Activated CD4-positive, alpha-beta T cell treated with anti-CD3 and anti-CD28 coated beads, Interleukin-2, amount 10 ng/mL, durations not matched to agents 24 days and 14 days (primary cell): ENCODE measurements at regions not wholly inside any gene's neighbourhood (a gene's known extent, or its start where the extent isn't known, plus 50 kb on each side); places are given as distances from the start of the nearest gene placed in this dataset.
"Not testable (repeated sequence)": the region's sequence is repeated elsewhere in the genome, so short reads cannot be mapped to it uniquely, and the experiment has no call there.

Experiments used
- DNase-seq: peaks from one replicate; pipeline ENCODE4 v3.0.0; 2022
- H3K27ac Mint-ChIP-seq: one replicate; pipeline ENCODE4 v1.8.0; 2022; ENCODE audit warnings: mild to moderate bottlenecking, mixed read lengths
- H3K27me3 Mint-ChIP-seq: one replicate; pipeline ENCODE4 v1.8.0; 2022; ENCODE audit warnings: mixed read lengths
- H3K36me3 Mint-ChIP-seq: one replicate; pipeline ENCODE4 v1.8.0; 2022; ENCODE audit warnings: low read depth, mild to moderate bottlenecking, mixed read lengths
- H3K4me1 Mint-ChIP-seq: one replicate; pipeline ENCODE4 v1.8.0; 2021; ENCODE audit warnings: mixed read lengths
- H3K4me3 Mint-ChIP-seq: one replicate; pipeline ENCODE4 v1.8.0; 2022; ENCODE audit warnings: mild to moderate bottlenecking, moderate library complexity, mixed read lengths
- H3K9me3 Mint-ChIP-seq: one replicate; pipeline ENCODE4 v1.8.0; 2021; ENCODE audit warnings: mixed read lengths
- intact Hi-C: fragments of 100-400 bp; cut with micrococcal nuclease; formaldehyde crosslinking; loops from one replicate; pipeline ENCODE4 v1.15.1; 2023

- H3K4me3 Mint-ChIP-seq = no peak overlapping the region
- no peaks in the 10 kb centered on the region for H3K36me3 Mint-ChIP-seq
- intact Hi-C loops = no loop called here
- no peak for DNase-seq
- no peaks in the 10 kb centered on the region for H3K4me1 Mint-ChIP-seq
- H3K9me3 Mint-ChIP-seq = peaks cover 8% of the 10 kb centered on the region
- no peaks in the 10 kb centered on the region for H3K27me3 Mint-ChIP-seq
- H3K27ac Mint-ChIP-seq = no peak overlapping the region
Observed at GRCh38 chr16:64089697-64090096, 1032.2 kb downstream of the CDH11 start.

- Mint-ChIP-seq H3K4me1 (no peaks in the 10 kb centered on the region), H3K27ac (no peak overlapping the region), H3K4me3 (no peak overlapping the region), H3K9me3 (peaks cover 8% of the 10 kb centered on the region), H3K36me3 (no peaks in the 10 kb centered on the region), H3K27me3 (no peaks in the 10 kb centered on the region)
- intact Hi-C loops = no loop called here
- DNase-seq = no peak
Observed at GRCh38 chr16:64088838-64089237, 1033.0 kb downstream of the CDH11 start.

- peaks cover 4% of the 10 kb centered on the region for H3K9me3 Mint-ChIP-seq
- intact Hi-C loops = no loop called here
Observed at GRCh38 chr16:64085296-64085695, 1036.6 kb downstream of the CDH11 start.

GRCh38 chr16:64084706-64085105 is 1037.2 kb downstream of the CDH11 start:
- Mint-ChIP-seq H3K9me3 (peaks cover 4% of the 10 kb centered on the region), H3K27ac (no peak overlapping the region), H3K36me3 (no peaks in the 10 kb centered on the region), H3K4me3 (no peak overlapping the region), H3K4me1 (no peaks in the 10 kb centered on the region), H3K27me3 (no peaks in the 10 kb centered on the region)
- intact Hi-C loops = no loop called here
- no peak for DNase-seq

More at GRCh38 chr16:64085296-64085695, 1036.6 kb downstream of the CDH11 start:
- no peak overlapping the region for H3K27ac Mint-ChIP-seq
- no peaks in the 10 kb centered on the region for H3K36me3 Mint-ChIP-seq
- no peaks in the 10 kb centered on the region for H3K4me1 Mint-ChIP-seq
- no peak overlapping the region for H3K4me3 Mint-ChIP-seq
- no peaks in the 10 kb centered on the region for H3K27me3 Mint-ChIP-seq
- DNase-seq = no peak

GRCh38 chr16:64083428-64084129 is 1038.3 kb downstream of the CDH11 start:
- Mint-ChIP-seq H3K4me3 (no peak overlapping the region), H3K9me3 (peaks cover 4% of the 10 kb centered on the region), H3K27me3 (no peaks in the 10 kb centered on the region), H3K4me1 (no peaks in the 10 kb centered on the region), H3K27ac (no peak overlapping the region), H3K36me3 (no peaks in the 10 kb centered on the region)
- no peak for DNase-seq
- intact Hi-C loops = no loop called here

GRCh38 chr16:64077242-64077641 is 1044.6 kb downstream of the CDH11 start:
- H3K4me3 Mint-ChIP-seq = no peak overlapping the region
- intact Hi-C loops = no loop called here

GRCh38 chr16:64074706-64075105 is 1047.2 kb downstream of the CDH11 start:
- DNase-seq = no peak
- H3K4me3 Mint-ChIP-seq = no peak overlapping the region
- H3K36me3 Mint-ChIP-seq = no peaks in the 10 kb centered on the region
- H3K27ac Mint-ChIP-seq = no peak overlapping the region
- H3K4me1 Mint-ChIP-seq = no peaks in the 10 kb centered on the region
- H3K27me3 Mint-ChIP-seq = no peaks in the 10 kb centered on the region
- H3K9me3 Mint-ChIP-seq = peaks cover 18% of the 10 kb centered on the region
- intact Hi-C loops = no loop called here

More at GRCh38 chr16:64077242-64077641, 1044.6 kb downstream of the CDH11 start:
- Mint-ChIP-seq H3K27me3 (no peaks in the 10 kb centered on the region), H3K27ac (no peak overlapping the region), H3K36me3 (no peaks in the 10 kb centered on the region), H3K9me3 (peaks cover 9% of the 10 kb centered on the region), H3K4me1 (no peaks in the 10 kb centered on the region)
- no peak for DNase-seq

GRCh38 chr16:64072131-64072730 is 1049.6 kb downstream of the CDH11 start:
- DNase-seq, H3K4me3 Mint-ChIP-seq, H3K4me1 Mint-ChIP-seq, H3K36me3 Mint-ChIP-seq, intact Hi-C loops, H3K27me3 Mint-ChIP-seq, H3K27ac Mint-ChIP-seq: not testable (repeated sequence)
- H3K9me3 Mint-ChIP-seq = peaks cover 21% of the 10 kb centered on the region

- no peak overlapping the region for H3K4me3 Mint-ChIP-seq
- no peak overlapping the region for H3K27ac Mint-ChIP-seq
- H3K4me1 Mint-ChIP-seq = no peaks in the 10 kb centered on the region
- no peaks in the 10 kb centered on the region for H3K27me3 Mint-ChIP-seq
- DNase-seq = no peak
- no peaks in the 10 kb centered on the region for H3K36me3 Mint-ChIP-seq
- peaks cover 26% of the 10 kb centered on the region for H3K9me3 Mint-ChIP-seq
- intact Hi-C loops = no loop called here
Observed at GRCh38 chr16:64065523-64065922, 1056.3 kb downstream of the CDH11 start.

- no peak for DNase-seq
- Mint-ChIP-seq H3K9me3 (peaks cover 15% of the 10 kb centered on the region), H3K36me3 (no peaks in the 10 kb centered on the region), H3K4me1 (no peaks in the 10 kb centered on the region), H3K27ac (no peak overlapping the region), H3K4me3 (no peak overlapping the region), H3K27me3 (no peaks in the 10 kb centered on the region)
- intact Hi-C loops = no loop called here
Observed at GRCh38 chr16:64061621-64062020, 1060.2 kb downstream of the CDH11 start.

- H3K4me3 Mint-ChIP-seq = no peak overlapping the region
- H3K27me3 Mint-ChIP-seq = no peaks in the 10 kb centered on the region
- H3K4me1 Mint-ChIP-seq = no peaks in the 10 kb centered on the region
- no peak for DNase-seq
- peaks cover 10% of the 10 kb centered on the region for H3K9me3 Mint-ChIP-seq
- no peaks in the 10 kb centered on the region for H3K36me3 Mint-ChIP-seq
- intact Hi-C loops = no loop called here
- no peak overlapping the region for H3K27ac Mint-ChIP-seq
Observed at GRCh38 chr16:64060631-64061030, 1061.2 kb downstream of the CDH11 start.

- intact Hi-C loops = no loop called here
Observed at GRCh38 chr16:64058685-64059084, 1063.2 kb downstream of the CDH11 start.

GRCh38 chr16:64051824-64052223 is 1070.0 kb downstream of the CDH11 start:
- no peaks in the 10 kb centered on the region for H3K36me3 Mint-ChIP-seq
- no peak overlapping the region for H3K4me3 Mint-ChIP-seq
- intact Hi-C loops = no loop called here
- H3K27ac Mint-ChIP-seq = no peak overlapping the region
- no peaks in the 10 kb centered on the region for H3K27me3 Mint-ChIP-seq
- H3K9me3 Mint-ChIP-seq = peaks cover 11% of the 10 kb centered on the region
- no peak for DNase-seq
- H3K4me1 Mint-ChIP-seq = no peaks in the 10 kb centered on the region

More at GRCh38 chr16:64058685-64059084, 1063.2 kb downstream of the CDH11 start:
- Mint-ChIP-seq H3K4me3 (no peak overlapping the region), H3K4me1 (no peaks in the 10 kb centered on the region), H3K27me3 (no peaks in the 10 kb centered on the region), H3K9me3 (no peaks in the 10 kb centered on the region), H3K27ac (no peak overlapping the region), H3K36me3 (no peaks in the 10 kb centered on the region)
- no peak for DNase-seq

GRCh38 chr16:64047878-64048277 is 1074.0 kb downstream of the CDH11 start:
- Mint-ChIP-seq H3K4me1 (no peaks in the 10 kb centered on the region), H3K27me3 (no peaks in the 10 kb centered on the region), H3K9me3 (peaks cover 10% of the 10 kb centered on the region), H3K27ac (no peak overlapping the region), H3K36me3 (no peaks in the 10 kb centered on the region), H3K4me3 (no peak overlapping the region)
- no peak for DNase-seq
- intact Hi-C loops = no loop called here

- Mint-ChIP-seq H3K4me1 (no peaks in the 10 kb centered on the region), H3K27me3 (no peaks in the 10 kb centered on the region), H3K9me3 (peaks cover 10% of the 10 kb centered on the region), H3K36me3 (no peaks in the 10 kb centered on the region), H3K27ac (no peak overlapping the region), H3K4me3 (no peak overlapping the region)
- no peak for DNase-seq
- intact Hi-C loops = no loop called here
Observed at GRCh38 chr16:64047207-64047606, 1074.7 kb downstream of the CDH11 start.
